ENCODE measurements at regions not wholly inside any gene's neighbourhood (a gene's known extent, or its start where the extent isn't known, plus 50 kb on each side); places are given as distances from the start of the nearest gene placed in this dataset.

DNA sequence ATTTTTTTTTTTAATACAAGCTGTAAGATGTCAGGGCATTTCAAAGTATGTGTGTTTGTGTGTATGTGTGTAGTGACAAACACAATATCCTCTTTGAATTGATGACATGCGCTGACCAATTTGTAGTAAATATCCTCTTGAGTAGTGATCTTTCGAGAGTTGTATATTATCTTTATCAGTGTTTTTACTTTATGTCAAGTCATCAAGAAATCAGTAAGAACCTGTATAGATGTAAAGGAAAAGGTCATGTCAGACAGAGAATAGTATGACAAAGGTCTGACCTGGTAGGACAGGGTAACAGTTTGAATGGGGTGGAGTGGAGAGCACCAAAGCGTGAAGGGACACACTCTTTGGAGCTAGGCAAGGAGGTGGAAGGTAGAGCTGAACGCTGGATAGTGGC, 1931.4 kb upstream of the CELF4 start (continued):
- TF ChIP-seq ASH2L (IDR thresholded peaks at IDR 0.05; ENCODE audit: low read length) (no peak), SIN3A (conservative IDR thresholded peaks at IDR 0.05 in 1 of 2, IDR thresholded peaks at IDR 0.05 in 1 of 2; ENCODE audit: low read depth in 1 of 2, low read length in 2 of 2) (no peak), GTF2F1 (IDR thresholded peaks at IDR 0.05; ENCODE audit: borderline replicate concordance, low read depth, low read length) (no peak), YY1 (IDR thresholded peaks at IDR 0.05; ENCODE audit: low read depth, low read length) (no peak), BRCA1 (IDR thresholded peaks at IDR 0.05; ENCODE audit: low read depth, low read length) (no peak), CTBP2 (IDR thresholded peaks at IDR 0.05; ENCODE audit: borderline replicate concordance, insufficient read depth, insufficient read length, low read length) (no peak)

Data from H1 (cell line).